Hepatocyte (in vitro differentiated cells): ENCODE measurements at regions not wholly inside any gene's neighbourhood (a gene's known extent, or its start where the extent isn't known, plus 50 kb on each side); places are given as distances from the start of the nearest gene placed in this dataset.

Experiments used
- DNase-seq: peaks from one replicate; pipeline ENCODE4 v3.0.0-alpha.2; 2016; ENCODE audit warnings: low spot score
- H2AFZ ChIP-seq: fragments of 200-600 bp; sonication (generic); 2 replicates; pipeline ENCODE4 v1.6.0; 2016; ENCODE audit warnings: antibody characterized with exemption, mild to moderate bottlenecking
- H3K27ac ChIP-seq: fragments of 200-600 bp; sonication (generic); 2 replicates; pipeline ENCODE4 v1.5.1; 2016; ENCODE audit warnings: mild to moderate bottlenecking
- H3K27me3 ChIP-seq: fragments of 200-600 bp; sonication (generic); 2 replicates; pipeline ENCODE4 v1.6.1; 2016
- H3K36me3 ChIP-seq: fragments of 200-600 bp; sonication (generic); replicated peaks from 2 replicates; pipeline ENCODE4 v1.5.1; 2016; ENCODE audit warnings: low read depth; ENCODE audit not compliant: insufficient read depth
- H3K4me1 ChIP-seq: fragments of 200-600 bp; sonication (generic); 2 replicates; pipeline ENCODE4 v1.5.1; 2016; ENCODE audit warnings: mild to moderate bottlenecking, moderate library complexity; ENCODE audit not compliant: insufficient read depth
- H3K4me2 ChIP-seq: fragments of 200-600 bp; sonication (generic); 2 replicates; pipeline ENCODE4 v1.6.0; 2016
- H3K4me3 ChIP-seq: fragments of 200-600 bp; sonication (generic); 2 replicates; pipeline ENCODE4 v1.5.1; 2016; ENCODE audit warnings: mild to moderate bottlenecking
- H3K79me2 ChIP-seq: fragments of 200-600 bp; sonication (generic); 2 replicates; pipeline ENCODE4 v1.6.0; 2017; ENCODE audit warnings: mild to moderate bottlenecking
- H3K9me2 ChIP-seq: fragments of 200-600 bp; sonication (generic); replicated peaks from 2 replicates; pipeline ENCODE4 v1.6.0; 2017; ENCODE audit warnings: mild to moderate bottlenecking; ENCODE audit not compliant: insufficient read depth
- H3K9me3 ChIP-seq: fragments of 200-600 bp; sonication (generic); 2 replicates; pipeline ENCODE4 v1.5.1; 2016; ENCODE audit warnings: low read depth, mild to moderate bottlenecking
- H4K20me1 ChIP-seq: fragments of 200-600 bp; sonication (generic); 2 replicates; pipeline ENCODE4 v1.6.0; 2016; ENCODE audit warnings: mild to moderate bottlenecking; ENCODE audit not compliant: insufficient read depth, poor library complexity, severe bottlenecking
- CTCF ChIP-seq: fragments of 200-600 bp; sonication (generic); IDR thresholded peaks from 2 replicates; pipeline ENCODE4 v1.5.1; 2016; ENCODE audit warnings: antibody characterized with exemption, mild to moderate bottlenecking; ENCODE audit not compliant: poor library complexity
- EZH2 ChIP-seq: fragments of 200-600 bp; sonication (generic); IDR thresholded peaks from 2 replicates; pipeline ENCODE4 v1.6.1; 2016; ENCODE audit warnings: antibody characterized with exemption, mild to moderate bottlenecking, borderline replicate concordance
- EZH2phosphoT487 ChIP-seq: fragments of 200-600 bp; sonication (generic); IDR thresholded peaks from one replicate; pipeline ENCODE4 v1.6.1; 2018; ENCODE audit warnings: antibody characterized with exemption, mild to moderate bottlenecking, low read depth, moderate library complexity; ENCODE audit not compliant: unreplicated experiment, severe bottlenecking
- WGBS: methylation state at CpG from one replicate; pipeline ENCODE4 v1.1.6; 2016; ENCODE audit warnings: low lambda C conversion rate; ENCODE audit errors: missing lambda C conversion rate; 5-methylcytosine and 5-hydroxymethylcytosine counted together

DNA sequence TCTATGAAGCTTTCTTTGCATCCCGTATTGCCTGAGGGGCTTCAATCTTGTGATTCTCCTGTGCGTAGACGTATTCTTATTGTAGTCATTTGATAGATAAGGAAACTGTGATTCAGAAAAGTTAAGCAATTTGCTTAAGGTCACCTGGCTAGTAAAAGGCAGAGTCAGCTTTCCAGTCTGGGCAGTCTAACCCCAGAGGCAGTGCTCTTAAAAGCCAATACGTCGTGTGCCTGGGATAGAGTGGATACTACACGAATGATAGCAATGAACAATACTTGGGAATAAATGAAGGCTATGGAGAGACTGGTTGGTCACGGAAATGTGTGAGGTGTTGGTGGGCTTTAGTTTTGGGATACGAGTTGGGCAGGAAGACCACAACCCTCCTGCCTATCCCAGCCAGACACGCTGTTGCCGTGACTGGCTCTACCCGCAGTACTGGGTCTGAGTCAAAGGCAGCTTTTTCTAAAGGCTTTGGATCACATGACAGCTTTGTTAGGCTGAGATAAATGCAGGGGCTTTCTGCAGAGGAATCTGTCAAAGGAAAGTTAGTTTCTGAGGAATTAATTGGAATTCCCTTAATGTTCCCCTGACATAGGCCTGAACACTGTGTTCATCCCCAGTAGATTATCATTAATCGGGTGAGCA lies 302.6 kb downstream of the KIF4B start:
- no peaks in the 10 kb centered on the region for H3K4me1 ChIP-seq
- H3K9me3 ChIP-seq: no peaks in the 10 kb centered on the region
- no peaks in the 10 kb centered on the region for H3K27me3 ChIP-seq
- H3K4me2 ChIP-seq: no peak overlapping the region
- no peak for TF ChIP-seq CTCF
- no peak for TF ChIP-seq EZH2
- TF ChIP-seq EZH2phosphoT487: no peak
- H2AFZ ChIP-seq: no peak overlapping the region
- no peaks in the 10 kb centered on the region for H3K9me2 ChIP-seq
- no peak overlapping the region for H3K27ac ChIP-seq
- no peaks in the 10 kb centered on the region for H3K36me3 ChIP-seq
- no peak for DNase-seq
- no peaks in the 10 kb centered on the region for H3K79me2 ChIP-seq
- H4K20me1 ChIP-seq: no peaks in the 10 kb centered on the region
- H3K4me3 ChIP-seq: no peak overlapping the region
- WGBS: 71% methylated on average over 12 of the region's 12 CpGs

DNA sequence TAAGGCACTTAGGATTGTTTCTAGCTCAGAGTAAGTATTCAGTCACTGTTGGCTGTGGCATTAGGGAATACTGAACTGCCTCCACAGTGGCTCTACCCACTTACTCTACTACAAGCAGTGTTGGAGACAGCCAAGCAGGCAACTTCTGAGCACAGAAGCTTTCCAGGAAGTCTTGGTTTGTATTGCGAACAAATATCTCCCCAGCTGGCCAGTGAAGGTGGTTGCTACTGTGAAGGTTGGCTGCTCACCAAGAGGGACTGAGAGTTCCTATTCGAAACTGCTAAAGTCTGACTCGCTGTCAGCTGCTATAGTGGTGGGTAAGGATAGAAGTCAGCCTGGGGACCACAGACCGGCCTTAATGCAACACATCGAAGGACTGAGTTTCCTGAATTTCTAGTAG lies 319.1 kb downstream of the KIF4B start:
- H3K27me3 ChIP-seq: no peaks in the 10 kb centered on the region
- DNase-seq: no peak
- WGBS: 99% methylated on average over 5 of the region's 5 CpGs
- no peak overlapping the region for H3K4me3 ChIP-seq
- H3K4me1 ChIP-seq: no peaks in the 10 kb centered on the region
- H3K79me2 ChIP-seq: no peaks in the 10 kb centered on the region
- H3K4me2 ChIP-seq: no peak overlapping the region
- H2AFZ ChIP-seq: no peak overlapping the region
- TF ChIP-seq CTCF: no peak
- no peak for TF ChIP-seq EZH2
- TF ChIP-seq EZH2phosphoT487: no peak
- no peaks in the 10 kb centered on the region for H4K20me1 ChIP-seq
- no peaks in the 10 kb centered on the region for H3K9me3 ChIP-seq
- no peaks in the 10 kb centered on the region for H3K36me3 ChIP-seq
- H3K9me2 ChIP-seq: no peaks in the 10 kb centered on the region
- no peak overlapping the region for H3K27ac ChIP-seq

GRCh38 chr5:155342956-155343355 lies 329.4 kb downstream of the KIF4B start:
- no peak overlapping the region for H2AFZ ChIP-seq
- no peaks in the 10 kb centered on the region for H3K27me3 ChIP-seq
- 25% methylated on average over 2 of the region's 2 CpGs for WGBS

More at GRCh38 chr5:155342956-155343355, 329.4 kb downstream of the KIF4B start:
- Histone ChIP-seq H3K27ac (no peak overlapping the region), H3K79me2 (no peaks in the 10 kb centered on the region), H3K4me2 (no peak overlapping the region), H4K20me1 (no peaks in the 10 kb centered on the region), H3K4me1 (no peaks in the 10 kb centered on the region), H3K36me3 (no peaks in the 10 kb centered on the region), H3K9me3 (no peaks in the 10 kb centered on the region), H3K4me3 (no peak overlapping the region), H3K9me2 (no peaks in the 10 kb centered on the region)
- no peak for TF ChIP-seq EZH2phosphoT487
- no peak for TF ChIP-seq CTCF
- TF ChIP-seq EZH2: no peak
- DNase-seq: no peak
